Occipital lobe (tissue), 1 donor: ENCODE measurements at regions not wholly inside any gene's neighbourhood (a gene's known extent, or its start where the extent isn't known, plus 50 kb on each side); places are given as distances from the start of the nearest gene placed in this dataset.
"Not testable (repeated sequence)": the region's sequence is repeated elsewhere in the genome, so short reads cannot be mapped to it uniquely, and the experiment has no call there.

ENCODE experiments used
- DNase-seq: peaks from one replicate; lab custom pipeline; 2025; lab: John Stamatoyannopoulos, UW

- DNase-seq: no peak
Observed at GRCh38 chr6:68159433-68159832, 475.6 kb upstream of the ADGRB3 start.

- DNase-seq: no peak
Observed at GRCh38 chr6:68158256-68158655, 476.8 kb upstream of the ADGRB3 start.

GRCh38 chr6:68144667-68145066, 490.4 kb upstream of the ADGRB3 start:
- DNase-seq: no peak

- DNase-seq: no peak
Observed at GRCh38 chr6:68141190-68141589, 493.9 kb upstream of the ADGRB3 start.

- no peak for DNase-seq
Observed at GRCh38 chr6:68139130-68139529, 496.0 kb upstream of the ADGRB3 start.

GRCh38 chr6:68134796-68135195, 500.3 kb upstream of the ADGRB3 start:
- DNase-seq: no peak

- no peak for DNase-seq
Observed at GRCh38 chr6:68128211-68128610, 506.9 kb upstream of the ADGRB3 start.

- DNase-seq: no peak
Observed at GRCh38 chr6:68127074-68127473, 508.0 kb upstream of the ADGRB3 start.

GRCh38 chr6:68126089-68126749, 508.9 kb upstream of the ADGRB3 start:
- DNase-seq: no peak

- DNase-seq: not testable (repeated sequence)
Observed at GRCh38 chr6:68122975-68123374, 512.1 kb upstream of the ADGRB3 start.

GRCh38 chr6:68122032-68122431, 513.0 kb upstream of the ADGRB3 start:
- no peak for DNase-seq

- DNase-seq: not testable (repeated sequence)
Observed at GRCh38 chr6:68120954-68121353, 514.1 kb upstream of the ADGRB3 start.

- no peak for DNase-seq
Observed at GRCh38 chr6:68114463-68115047, 520.5 kb upstream of the ADGRB3 start.

- DNase-seq: no peak
Observed at GRCh38 chr6:68108233-68108835, 526.7 kb upstream of the ADGRB3 start.

- no peak for DNase-seq
Observed at GRCh38 chr6:68094070-68094469, 541.0 kb upstream of the ADGRB3 start.

GRCh38 chr6:68087399-68088133, 547.5 kb upstream of the ADGRB3 start:
- no peak for DNase-seq

- DNase-seq: no peak
Observed at GRCh38 chr6:68086199-68086598, 548.9 kb upstream of the ADGRB3 start.

GRCh38 chr6:68085599-68085998, 549.5 kb upstream of the ADGRB3 start:
- not testable (repeated sequence) for DNase-seq

GRCh38 chr6:68082086-68082485, 553.0 kb upstream of the ADGRB3 start:
- DNase-seq: no peak

- DNase-seq: no peak
Observed at GRCh38 chr6:68080074-68080473, 555.0 kb upstream of the ADGRB3 start.

- DNase-seq: no peak
Observed at GRCh38 chr6:68077661-68078060, 557.4 kb upstream of the ADGRB3 start.

- DNase-seq: no peak
Observed at GRCh38 chr6:68071740-68072139, 563.3 kb upstream of the ADGRB3 start.
